SK-N-MC (cell line): ENCODE measurements at regions not wholly inside any gene's neighbourhood (a gene's known extent, or its start where the extent isn't known, plus 50 kb on each side); places are given as distances from the start of the nearest gene placed in this dataset.

Experiments
- EZH2 ChIP-seq: fragments of 200-600 bp; sonication (generic); IDR thresholded peaks from one replicate; pipeline ENCODE4 v1.6.1; 2017; ENCODE audit warnings: antibody characterized with exemption
- FOXP2 ChIP-seq: optimal IDR thresholded peaks from 2 replicates; pipeline ENCODE3; 2011; ENCODE audit warnings: mild to moderate bottlenecking, moderate library complexity; ENCODE audit not compliant: insufficient read depth; ENCODE audit errors: extremely low read length, control extremely low read depth
- POLR2AphosphoS5 ChIP-seq: IDR thresholded peaks from 2 replicates; pipeline ENCODE4 v1.6.1; 2012; ENCODE audit warnings: mild to moderate bottlenecking, low read depth, low read length, borderline replicate concordance

- TF ChIP-seq POLR2AphosphoS5, result no peak
- no peak for TF ChIP-seq EZH2
- no peak for TF ChIP-seq FOXP2
Observed at GRCh38 chr13:22468045-22468444, 712.7 kb upstream of the SGCG start.
